ENCODE measurements at regions not wholly inside any gene's neighbourhood (a gene's known extent, or its start where the extent isn't known, plus 50 kb on each side); places are given as distances from the start of the nearest gene placed in this dataset.

DNA sequence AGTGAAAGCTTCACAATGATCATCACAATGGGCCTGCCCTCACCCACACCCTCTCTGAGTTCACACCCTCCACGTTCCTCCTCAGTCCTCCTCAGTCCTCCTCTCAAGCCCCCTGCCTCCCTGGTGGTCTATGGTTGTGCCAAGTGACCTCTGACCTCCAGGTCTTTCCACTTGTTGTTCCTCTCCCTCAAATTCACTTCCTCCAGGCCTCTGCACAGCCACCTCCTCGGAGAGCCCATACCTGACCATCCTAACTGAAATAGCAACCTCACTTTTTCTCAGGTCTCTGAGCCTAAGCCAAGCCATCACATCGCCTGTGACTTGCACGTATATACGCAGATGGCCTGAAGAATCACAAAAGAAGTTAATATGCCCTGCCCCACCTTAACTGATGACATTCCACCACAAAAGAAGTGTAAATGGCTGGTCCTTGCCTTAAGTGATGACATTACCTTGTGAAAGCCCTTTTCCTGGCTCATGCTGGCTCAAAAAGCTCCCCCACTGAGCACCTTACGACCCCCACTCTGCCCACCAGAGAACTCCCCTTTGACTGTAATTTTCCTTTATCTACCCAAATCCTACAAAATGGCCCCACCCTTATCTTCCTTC, 293.4 kb upstream of the TENM3 start:
- TF ChIP-seq, protein P1, sequence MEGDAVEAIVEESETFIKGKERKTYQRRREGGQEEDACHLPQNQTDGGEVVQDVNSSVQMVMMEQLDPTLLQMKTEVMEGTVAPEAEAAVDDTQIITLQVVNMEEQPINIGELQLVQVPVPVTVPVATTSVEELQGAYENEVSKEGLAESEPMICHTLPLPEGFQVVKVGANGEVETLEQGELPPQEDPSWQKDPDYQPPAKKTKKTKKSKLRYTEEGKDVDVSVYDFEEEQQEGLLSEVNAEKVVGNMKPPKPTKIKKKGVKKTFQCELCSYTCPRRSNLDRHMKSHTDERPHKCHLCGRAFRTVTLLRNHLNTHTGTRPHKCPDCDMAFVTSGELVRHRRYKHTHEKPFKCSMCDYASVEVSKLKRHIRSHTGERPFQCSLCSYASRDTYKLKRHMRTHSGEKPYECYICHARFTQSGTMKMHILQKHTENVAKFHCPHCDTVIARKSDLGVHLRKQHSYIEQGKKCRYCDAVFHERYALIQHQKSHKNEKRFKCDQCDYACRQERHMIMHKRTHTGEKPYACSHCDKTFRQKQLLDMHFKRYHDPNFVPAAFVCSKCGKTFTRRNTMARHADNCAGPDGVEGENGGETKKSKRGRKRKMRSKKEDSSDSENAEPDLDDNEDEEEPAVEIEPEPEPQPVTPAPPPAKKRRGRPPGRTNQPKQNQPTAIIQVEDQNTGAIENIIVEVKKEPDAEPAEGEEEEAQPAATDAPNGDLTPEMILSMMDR (IDR thresholded peaks at IDR 0.05; ENCODE audit: borderline replicate concordance, extremely low read depth, low read length, poor library complexity, severe bottlenecking): no peak
- no peak for TF ChIP-seq EZH2 (IDR thresholded peaks at IDR 0.05; ENCODE audit: borderline replicate concordance, low read depth, low read length, severe bottlenecking)
